ENCODE measurements at regions not wholly inside any gene's neighbourhood (a gene's known extent, or its start where the extent isn't known, plus 50 kb on each side); places are given as distances from the start of the nearest gene placed in this dataset.

- Histone ChIP-seq H3K9me3 (no peaks in the 10 kb centered on the region), H3K27me3 (no peaks in the 10 kb centered on the region), H3K36me3 (no peaks in the 10 kb centered on the region), H3K4me3 (no peak overlapping the region)
- DNase-seq: peak; percentile 40
Measured at GRCh38 chr1:173405281-173405680, 71.9 kb upstream of the PRDX6 start.

- no peaks in the 10 kb centered on the region for H3K36me3 ChIP-seq
- H3K4me3 ChIP-seq: no peak overlapping the region
- peak; percentile 65 for DNase-seq
- no peaks in the 10 kb centered on the region for H3K27me3 ChIP-seq
- no peaks in the 10 kb centered on the region for H3K9me3 ChIP-seq
Measured at GRCh38 chr1:173405834-173406233, 71.3 kb upstream of the PRDX6 start.

- H3K27me3 ChIP-seq: no peaks in the 10 kb centered on the region
- H3K36me3 ChIP-seq: no peaks in the 10 kb centered on the region
- H3K4me3 ChIP-seq: no peak overlapping the region
- no peak for DNase-seq
- H3K9me3 ChIP-seq: no peaks in the 10 kb centered on the region
Measured at GRCh38 chr1:173406783-173407230, 70.3 kb upstream of the PRDX6 start.

- Histone ChIP-seq H3K4me3 (no peak overlapping the region), H3K9me3 (no peaks in the 10 kb centered on the region), H3K36me3 (no peaks in the 10 kb centered on the region), H3K27me3 (no peaks in the 10 kb centered on the region)
- no peak for DNase-seq
Measured at GRCh38 chr1:173407846-173408245, 69.3 kb upstream of the PRDX6 start.

- no peak overlapping the region for H3K4me3 ChIP-seq
- H3K36me3 ChIP-seq: no peaks in the 10 kb centered on the region
- H3K9me3 ChIP-seq: no peaks in the 10 kb centered on the region
- no peaks in the 10 kb centered on the region for H3K27me3 ChIP-seq
- DNase-seq: no peak
Measured at GRCh38 chr1:173408886-173409285, 68.2 kb upstream of the PRDX6 start.

- no peaks in the 10 kb centered on the region for H3K36me3 ChIP-seq
- H3K27me3 ChIP-seq: no peaks in the 10 kb centered on the region
- no peaks in the 10 kb centered on the region for H3K9me3 ChIP-seq
- peak; percentile 89 for DNase-seq
- H3K4me3 ChIP-seq: no peak overlapping the region
Measured at GRCh38 chr1:173409613-173410012, 67.5 kb upstream of the PRDX6 start.

GRCh38 chr1:173410133-173410793 lies 66.9 kb upstream of the PRDX6 start:
- Histone ChIP-seq H3K36me3 (no peaks in the 10 kb centered on the region), H3K27me3 (no peaks in the 10 kb centered on the region), H3K9me3 (no peaks in the 10 kb centered on the region), H3K4me3 (no peak overlapping the region)
- no peak for DNase-seq

GRCh38 chr1:173410794-173411236 lies 66.3 kb upstream of the PRDX6 start:
- no peak overlapping the region for H3K4me3 ChIP-seq
- DNase-seq: no peak
- no peaks in the 10 kb centered on the region for H3K9me3 ChIP-seq
- H3K27me3 ChIP-seq: no peaks in the 10 kb centered on the region
- H3K36me3 ChIP-seq: no peaks in the 10 kb centered on the region

GRCh38 chr1:173411835-173412742 lies 65.0 kb upstream of the PRDX6 start:
- Histone ChIP-seq H3K36me3 (no peaks in the 10 kb centered on the region), H3K27me3 (no peaks in the 10 kb centered on the region), H3K4me3 (no peak overlapping the region), H3K9me3 (no peaks in the 10 kb centered on the region)
- peak; percentile 70 for DNase-seq

GRCh38 chr1:173413271-173413707 lies 63.8 kb upstream of the PRDX6 start:
- H3K9me3 ChIP-seq: no peaks in the 10 kb centered on the region
- no peak for DNase-seq
- H3K27me3 ChIP-seq: no peaks in the 10 kb centered on the region
- H3K36me3 ChIP-seq: no peaks in the 10 kb centered on the region
- no peak overlapping the region for H3K4me3 ChIP-seq

GRCh38 chr1:173414136-173414535 lies 63.0 kb upstream of the PRDX6 start:
- Histone ChIP-seq H3K36me3 (no peaks in the 10 kb centered on the region), H3K9me3 (no peaks in the 10 kb centered on the region), H3K4me3 (no peak overlapping the region), H3K27me3 (no peaks in the 10 kb centered on the region)
- no peak for DNase-seq

- Histone ChIP-seq H3K27me3 (no peaks in the 10 kb centered on the region), H3K4me3 (no peak overlapping the region), H3K36me3 (no peaks in the 10 kb centered on the region), H3K9me3 (no peaks in the 10 kb centered on the region)
- no peak for DNase-seq
Measured at GRCh38 chr1:173414539-173415226, 62.5 kb upstream of the PRDX6 start.

- DNase-seq: no peak
- H3K4me3 ChIP-seq: no peak overlapping the region
- H3K36me3 ChIP-seq: no peaks in the 10 kb centered on the region
- H3K27me3 ChIP-seq: no peaks in the 10 kb centered on the region
- H3K9me3 ChIP-seq: no peaks in the 10 kb centered on the region
Measured at GRCh38 chr1:173415490-173415889, 61.6 kb upstream of the PRDX6 start.

GRCh38 chr1:173415905-173416450 lies 61.2 kb upstream of the PRDX6 start:
- DNase-seq: no peak
- no peaks in the 10 kb centered on the region for H3K27me3 ChIP-seq
- no peaks in the 10 kb centered on the region for H3K36me3 ChIP-seq
- no peaks in the 10 kb centered on the region for H3K9me3 ChIP-seq
- no peak overlapping the region for H3K4me3 ChIP-seq

- DNase-seq: no peak
- Histone ChIP-seq H3K36me3 (no peaks in the 10 kb centered on the region), H3K27me3 (no peaks in the 10 kb centered on the region), H3K9me3 (no peaks in the 10 kb centered on the region), H3K4me3 (no peak overlapping the region)
Measured at GRCh38 chr1:173417563-173417962, 59.6 kb upstream of the PRDX6 start.

- Histone ChIP-seq H3K9me3 (no peaks in the 10 kb centered on the region), H3K4me3 (no peak overlapping the region), H3K27me3 (no peaks in the 10 kb centered on the region), H3K36me3 (no peaks in the 10 kb centered on the region)
- no peak for DNase-seq
Measured at GRCh38 chr1:173418107-173418985, 58.8 kb upstream of the PRDX6 start.

All from MG63 (cell line).